ENCODE measurements at regions not wholly inside any gene's neighbourhood (a gene's known extent, or its start where the extent isn't known, plus 50 kb on each side); places are given as distances from the start of the nearest gene placed in this dataset.
"Not testable (repeated sequence)": the region's sequence is repeated elsewhere in the genome, so short reads cannot be mapped to it uniquely, and the experiment has no call there.

- not testable (repeated sequence) for TF ChIP-seq CTCF, POLR2AphosphoS5, POLR2A (IDR thresholded peaks at IDR 0.05)
Measured at GRCh38 chr9:64772751-64773331, 512.2 kb downstream of the FOXD4L5 start.

Measured in prostate gland (tissue), 2 donors.